AG10803 (cell line): ENCODE measurements at regions not wholly inside any gene's neighbourhood (a gene's known extent, or its start where the extent isn't known, plus 50 kb on each side); places are given as distances from the start of the nearest gene placed in this dataset.
A peak's percentile ranks its signal among the peaks of the same experiment; 100 is the strongest.

Experiments
- DNase-seq: peaks from one replicate; pipeline ENCODE4 v3.0.0; 2010; ENCODE audit warnings: low read depth
- H3K4me3 ChIP-seq: 2 replicates; pipeline ENCODE4 v1.5.1; 2011; ENCODE audit warnings: mild to moderate bottlenecking, low read length, control low read depth
- CTCF ChIP-seq: conservative IDR thresholded peaks from 2 replicates; pipeline ENCODE4 v1.5.1; 2011; ENCODE audit warnings: mild to moderate bottlenecking, low read length, control low read depth, inconsistent platforms

GRCh38 chr12:92614502-92614901 is 88.3 kb upstream of the PLEKHG7 start:
- no peak overlapping the region for H3K4me3 ChIP-seq
- TF ChIP-seq CTCF = no peak
- DNase-seq = peak; percentile 95

- TF ChIP-seq CTCF = no peak
- no peak for DNase-seq
- no peak overlapping the region for H3K4me3 ChIP-seq
These were observed 88.8 kb upstream of the PLEKHG7 start for GRCh38 chr12:92614001-92614400.

- TF ChIP-seq CTCF = no peak
- no peak for DNase-seq
- H3K4me3 ChIP-seq = no peak overlapping the region
These were observed 90.2 kb upstream of the PLEKHG7 start for GRCh38 chr12:92612611-92613010.

GRCh38 chr12:92608151-92609091 is 94.4 kb upstream of the PLEKHG7 start:
- H3K4me3 ChIP-seq = no peak overlapping the region
- peak; percentile 68 for TF ChIP-seq CTCF
- DNase-seq = peak; percentile 67

GRCh38 chr12:92606956-92607355 is 95.8 kb upstream of the PLEKHG7 start:
- no peak for TF ChIP-seq CTCF
- no peak for DNase-seq
- H3K4me3 ChIP-seq = no peak overlapping the region

GRCh38 chr12:92605621-92606170 is 97.1 kb upstream of the PLEKHG7 start:
- peak; percentile 47 for DNase-seq
- H3K4me3 ChIP-seq = no peak overlapping the region
- no peak for TF ChIP-seq CTCF

GRCh38 chr12:92604786-92605185 is 98.0 kb upstream of the PLEKHG7 start:
- TF ChIP-seq CTCF = no peak
- no peak for DNase-seq
- no peak overlapping the region for H3K4me3 ChIP-seq
